ENCODE measurements at regions not wholly inside any gene's neighbourhood (a gene's known extent, or its start where the extent isn't known, plus 50 kb on each side); places are given as distances from the start of the nearest gene placed in this dataset.

DNA sequence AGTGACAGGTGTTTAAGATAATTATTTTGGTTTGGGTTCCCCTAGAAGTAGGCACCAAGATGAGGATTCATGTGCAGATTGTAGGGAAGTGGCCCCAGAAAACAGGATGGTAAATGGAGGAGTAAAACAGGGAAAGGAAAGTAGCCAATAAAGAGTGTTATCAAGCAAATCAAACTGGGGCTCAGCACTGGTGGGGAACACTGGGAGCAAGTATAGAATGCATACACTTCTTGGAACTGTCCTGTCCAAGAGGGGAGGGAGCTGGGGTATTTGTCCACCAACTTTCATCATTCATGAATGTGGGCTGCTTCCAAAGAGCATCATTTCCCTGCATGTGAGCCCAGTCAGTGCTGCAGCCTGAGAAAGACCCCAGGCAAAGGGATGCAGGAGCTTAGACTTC is 215.7 kb upstream of the IRX5 start:
- TF ChIP-seq, protein P1, sequence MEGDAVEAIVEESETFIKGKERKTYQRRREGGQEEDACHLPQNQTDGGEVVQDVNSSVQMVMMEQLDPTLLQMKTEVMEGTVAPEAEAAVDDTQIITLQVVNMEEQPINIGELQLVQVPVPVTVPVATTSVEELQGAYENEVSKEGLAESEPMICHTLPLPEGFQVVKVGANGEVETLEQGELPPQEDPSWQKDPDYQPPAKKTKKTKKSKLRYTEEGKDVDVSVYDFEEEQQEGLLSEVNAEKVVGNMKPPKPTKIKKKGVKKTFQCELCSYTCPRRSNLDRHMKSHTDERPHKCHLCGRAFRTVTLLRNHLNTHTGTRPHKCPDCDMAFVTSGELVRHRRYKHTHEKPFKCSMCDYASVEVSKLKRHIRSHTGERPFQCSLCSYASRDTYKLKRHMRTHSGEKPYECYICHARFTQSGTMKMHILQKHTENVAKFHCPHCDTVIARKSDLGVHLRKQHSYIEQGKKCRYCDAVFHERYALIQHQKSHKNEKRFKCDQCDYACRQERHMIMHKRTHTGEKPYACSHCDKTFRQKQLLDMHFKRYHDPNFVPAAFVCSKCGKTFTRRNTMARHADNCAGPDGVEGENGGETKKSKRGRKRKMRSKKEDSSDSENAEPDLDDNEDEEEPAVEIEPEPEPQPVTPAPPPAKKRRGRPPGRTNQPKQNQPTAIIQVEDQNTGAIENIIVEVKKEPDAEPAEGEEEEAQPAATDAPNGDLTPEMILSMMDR (IDR thresholded peaks at IDR 0.05) = no peak
- no peak for TF ChIP-seq POLR2A (IDR thresholded peaks at IDR 0.05)
